ENCODE measurements at regions not wholly inside any gene's neighbourhood (a gene's known extent, or its start where the extent isn't known, plus 50 kb on each side); places are given as distances from the start of the nearest gene placed in this dataset.
A peak's percentile ranks its signal among the peaks of the same experiment; 100 is the strongest.

GRCh38 chr4:89640620-89641366, 196.2 kb downstream of the SNCA start:
- Histone ChIP-seq H3K27me3 (ENCODE audit: insufficient read depth, poor library complexity, severe bottlenecking) (no peaks in the 10 kb centered on the region), H3K27ac (replicated peaks) (no peak overlapping the region), H3K4me3 (replicated peaks; ENCODE audit: insufficient read depth, low read length) (no peak overlapping the region)
- TF ChIP-seq SPI1 (IDR thresholded peaks at IDR 0.05; ENCODE audit: borderline replicate concordance, low read depth) (no peak), CTCF (IDR thresholded peaks at IDR 0.05; ENCODE audit: insufficient read depth, low read length) (peak; percentile 2)
- DNase-seq (ENCODE audit: low read depth in 1 of 2, low spot score in 1 of 2) = peak in 1 of 2 experiments; percentile 2

GRCh38 chr4:89639395-89639794, 197.6 kb downstream of the SNCA start:
- DNase-seq (ENCODE audit: low read depth in 1 of 2, low spot score in 1 of 2) = no peak
- TF ChIP-seq GABPA (IDR thresholded peaks at IDR 0.05; ENCODE audit: low read depth) (no peak), CTCF (IDR thresholded peaks at IDR 0.05; ENCODE audit: insufficient read depth, low read length) (no peak), SPI1 (IDR thresholded peaks at IDR 0.05; ENCODE audit: borderline replicate concordance, low read depth) (no peak), REST (IDR thresholded peaks at IDR 0.05; ENCODE audit: insufficient replicate concordance, low read depth) (no peak), POLR2AphosphoS5 (IDR thresholded peaks at IDR 0.05; ENCODE audit: low read depth) (no peak)

GRCh38 chr4:89625599-89626293, 211.2 kb downstream of the SNCA start:
- Histone ChIP-seq H3K27ac (replicated peaks) (no peak overlapping the region), H3K27me3 (ENCODE audit: insufficient read depth, poor library complexity, severe bottlenecking) (no peaks in the 10 kb centered on the region), H3K4me3 (replicated peaks; ENCODE audit: insufficient read depth, low read length) (no peak overlapping the region)
- DNase-seq (ENCODE audit: low read depth in 1 of 2, low spot score in 1 of 2) = no peak
- TF ChIP-seq REST (IDR thresholded peaks at IDR 0.05; ENCODE audit: insufficient replicate concordance, low read depth) (no peak), POLR2AphosphoS5 (IDR thresholded peaks at IDR 0.05; ENCODE audit: low read depth) (no peak), GABPA (IDR thresholded peaks at IDR 0.05; ENCODE audit: low read depth) (no peak), CTCF (IDR thresholded peaks at IDR 0.05; ENCODE audit: insufficient read depth, low read length) (no peak), SPI1 (IDR thresholded peaks at IDR 0.05; ENCODE audit: borderline replicate concordance, low read depth) (no peak)

More at GRCh38 chr4:89639395-89639794, 197.6 kb downstream of the SNCA start:
- Histone ChIP-seq H3K4me3 (replicated peaks; ENCODE audit: insufficient read depth, low read length) (no peak overlapping the region), H3K27ac (replicated peaks) (no peak overlapping the region), H3K27me3 (ENCODE audit: insufficient read depth, poor library complexity, severe bottlenecking) (no peaks in the 10 kb centered on the region)

Measured in HL-60 (cell line).